GM21825 (cell line): ENCODE measurements at regions not wholly inside any gene's neighbourhood (a gene's known extent, or its start where the extent isn't known, plus 50 kb on each side); places are given as distances from the start of the nearest gene placed in this dataset.

Experiments used
- ATAC-seq: cut with Tn5 transposase; IDR thresholded peaks from one replicate; pipeline ENCODE4 v1.9.1; 2021; ENCODE audit warnings: mild to moderate bottlenecking, moderate library complexity; ENCODE audit not compliant: unreplicated experiment

DNA sequence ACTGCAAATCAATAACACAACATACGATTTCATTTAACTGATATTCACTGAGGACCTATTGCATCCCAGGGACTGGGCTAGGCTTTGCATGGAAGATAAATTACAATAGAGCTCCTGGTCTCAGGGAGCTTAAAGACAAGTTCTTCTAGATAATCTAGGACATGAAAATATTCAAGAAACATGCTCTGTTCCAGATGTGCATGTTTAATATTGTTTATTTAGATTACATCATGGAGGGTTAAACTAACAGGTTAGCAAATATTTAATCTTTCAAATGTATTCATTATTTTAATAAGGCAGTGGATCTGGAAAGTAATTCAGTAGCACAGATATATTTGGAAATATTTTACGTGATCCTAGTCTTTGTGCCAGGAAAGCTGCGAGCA is 2430.3 kb downstream of the PCDH7 start:
- no peak for ATAC-seq

DNA sequence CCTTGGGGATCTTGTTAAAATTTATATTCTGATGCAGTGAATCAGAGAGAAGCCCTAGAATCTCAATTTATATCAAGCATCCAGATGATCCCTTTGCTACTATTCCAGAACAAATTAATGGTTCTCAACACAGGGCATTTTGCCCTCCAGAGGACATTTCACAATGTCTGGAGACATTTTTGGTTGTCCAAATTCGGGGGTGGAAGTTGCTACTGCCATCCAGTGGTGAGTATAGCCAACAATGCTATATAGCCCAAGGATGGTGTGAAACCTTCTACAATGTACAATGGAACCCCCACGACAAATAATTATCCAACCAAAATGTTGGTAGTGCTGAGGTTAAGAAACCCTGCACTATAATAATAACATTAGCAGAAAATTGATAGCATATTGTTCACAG is 2440.0 kb downstream of the PCDH7 start:
- ATAC-seq: no peak

DNA sequence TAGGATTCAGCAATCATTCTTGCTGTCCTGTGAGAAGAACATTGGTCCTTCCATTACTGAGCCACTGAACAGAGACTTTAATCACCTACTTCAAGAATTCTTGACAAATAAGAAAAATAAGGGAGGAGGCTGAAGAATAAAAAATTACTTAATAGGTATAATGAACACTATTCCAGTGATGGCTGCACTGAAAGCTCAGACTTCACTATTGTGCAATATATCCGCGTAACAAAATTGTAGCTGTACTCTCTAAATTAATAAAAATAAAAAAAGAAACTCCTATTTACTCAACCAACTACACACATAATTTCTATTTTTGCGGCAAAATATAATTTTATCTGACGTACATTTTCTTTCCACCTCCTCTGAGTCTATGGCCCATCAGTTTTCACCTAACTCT is 2441.0 kb downstream of the PCDH7 start:
- ATAC-seq: no peak

DNA sequence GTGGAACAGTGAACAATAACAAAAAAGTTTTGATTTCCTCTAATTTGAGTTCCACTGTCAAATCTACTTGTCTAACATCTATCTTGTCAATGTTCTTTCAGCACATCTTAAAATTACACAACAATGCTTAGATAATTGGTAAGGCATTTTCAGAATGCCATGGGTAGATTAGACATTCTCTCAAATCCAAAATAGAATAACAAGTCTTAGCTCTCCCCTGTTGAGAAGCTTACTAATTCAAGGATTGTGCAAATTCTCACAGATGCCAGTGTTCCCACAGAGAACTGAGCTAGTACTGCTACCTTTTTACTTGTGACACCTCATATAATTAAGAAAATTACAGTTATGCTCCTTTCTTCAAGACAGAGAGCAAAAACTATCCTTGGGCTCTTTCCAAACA is 2442.0 kb downstream of the PCDH7 start:
- no peak for ATAC-seq

DNA sequence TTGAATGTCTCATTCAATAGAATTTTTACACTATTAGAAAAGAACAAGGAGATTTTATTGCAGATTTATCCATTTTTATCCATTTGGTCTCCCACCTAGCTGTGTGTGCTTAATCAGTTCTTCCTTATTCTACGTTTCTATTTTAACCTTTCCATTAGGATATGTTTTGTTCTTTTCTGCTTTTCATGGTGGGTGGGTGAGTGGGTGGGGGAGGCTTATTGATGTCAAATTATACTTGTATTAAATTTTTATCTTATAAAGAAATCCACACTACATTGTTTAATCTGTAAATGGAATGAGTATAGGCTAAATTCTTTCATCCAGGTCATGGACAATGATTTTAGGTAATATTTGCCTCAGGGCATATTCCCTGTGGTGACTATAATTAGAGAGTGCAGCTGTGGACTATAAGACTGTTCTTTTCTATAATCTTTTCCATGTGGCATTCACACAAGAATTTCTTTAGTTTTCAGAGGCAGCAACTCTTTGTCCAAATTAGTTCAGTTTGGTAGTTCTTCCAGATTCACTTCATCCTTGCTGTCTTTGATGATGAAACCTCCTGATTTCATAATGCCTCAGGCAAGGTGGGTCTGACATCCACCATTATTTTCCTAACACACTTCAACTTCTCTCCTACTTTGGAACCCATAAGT is 2451.8 kb downstream of the PCDH7 start:
- ATAC-seq: no peak

DNA sequence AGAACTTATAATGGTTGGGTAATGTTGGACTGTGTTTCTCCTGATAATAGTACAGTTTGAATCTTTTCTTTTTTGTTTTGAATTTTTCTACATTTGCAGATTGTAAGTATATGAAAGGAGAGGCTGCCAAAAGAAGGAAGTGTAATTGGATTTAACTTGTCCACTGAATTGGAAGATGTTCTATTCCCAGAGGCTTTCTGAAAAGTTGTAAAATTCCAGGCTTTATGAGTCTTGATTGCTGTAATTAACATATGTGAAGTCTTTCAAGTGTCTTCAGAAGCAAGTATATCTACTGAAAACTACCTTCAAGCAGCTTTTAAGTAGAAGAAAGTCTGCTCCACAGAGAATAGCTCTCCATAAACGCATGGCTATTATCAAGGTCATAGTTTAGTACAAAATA is 2456.4 kb downstream of the PCDH7 start:
- ATAC-seq: no peak

DNA sequence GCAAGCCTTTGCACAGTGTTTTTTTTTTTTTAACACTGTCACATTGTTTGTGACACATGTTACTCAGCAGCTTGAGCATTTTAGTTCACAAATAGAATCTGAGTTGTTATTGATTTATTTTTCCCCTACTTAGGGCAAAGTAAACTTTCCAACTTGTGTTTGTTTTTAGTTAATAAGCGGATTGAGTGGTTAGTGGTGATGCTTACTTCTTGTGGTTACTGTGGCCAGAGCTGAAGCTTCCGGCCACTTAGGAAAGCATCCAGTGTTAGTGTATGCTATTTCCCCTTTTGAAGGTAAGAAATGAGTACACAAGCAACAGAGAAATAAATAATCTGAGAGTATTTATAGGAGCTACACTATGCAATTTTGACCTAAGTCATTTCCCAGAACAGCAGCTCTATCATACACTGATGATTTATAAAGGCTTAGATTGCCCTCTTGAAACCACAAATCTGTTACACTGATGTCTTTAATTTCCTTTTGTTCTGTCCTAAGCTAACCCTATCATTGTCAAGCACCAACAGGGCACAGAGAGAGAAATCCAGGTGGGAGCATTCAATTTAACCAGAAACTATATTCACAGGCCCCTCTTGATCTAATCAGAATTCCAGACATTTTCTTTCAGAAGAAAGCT is 2464.6 kb downstream of the PCDH7 start:
- ATAC-seq: peak; percentile 96

DNA sequence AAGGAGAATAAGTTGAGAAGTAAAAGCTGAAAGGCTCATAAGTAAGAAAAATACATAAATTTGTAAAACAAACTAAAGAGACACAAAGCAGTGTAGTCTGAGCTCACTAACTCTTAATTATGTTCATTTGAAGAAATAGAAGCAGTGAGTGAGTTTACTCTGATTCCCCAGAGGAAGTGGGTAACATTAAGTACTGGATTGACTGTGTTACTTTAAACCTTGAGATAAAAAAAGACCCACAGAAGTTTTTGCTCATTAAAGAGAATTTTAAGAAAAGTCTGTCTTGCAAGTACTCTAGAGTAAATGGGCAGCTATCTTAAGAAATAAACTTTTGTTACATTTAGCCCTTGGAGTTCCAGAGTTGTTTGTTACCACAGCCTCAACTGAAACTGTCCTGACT is 2466.9 kb downstream of the PCDH7 start:
- ATAC-seq: peak; percentile 35

DNA sequence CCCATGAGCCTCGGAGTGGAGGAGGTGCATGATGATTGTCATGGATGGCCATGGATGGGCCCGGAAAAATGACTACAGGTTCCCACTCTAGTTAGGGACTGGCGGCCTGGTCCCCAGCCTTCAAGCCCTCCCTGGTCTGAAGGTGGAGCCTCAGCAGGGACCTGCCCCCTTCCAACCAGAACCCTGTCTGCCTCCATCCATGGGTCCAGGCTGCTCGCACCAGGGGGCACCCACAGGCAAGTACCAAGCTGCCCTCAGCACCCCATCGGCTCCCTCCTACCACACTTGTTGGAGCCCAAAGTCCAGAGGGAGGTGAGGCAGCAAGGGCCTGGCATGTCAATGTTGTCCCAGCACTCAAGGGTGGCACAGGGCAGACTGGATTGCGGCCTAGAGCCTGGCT is 2468.6 kb downstream of the PCDH7 start:
- ATAC-seq: no peak

DNA sequence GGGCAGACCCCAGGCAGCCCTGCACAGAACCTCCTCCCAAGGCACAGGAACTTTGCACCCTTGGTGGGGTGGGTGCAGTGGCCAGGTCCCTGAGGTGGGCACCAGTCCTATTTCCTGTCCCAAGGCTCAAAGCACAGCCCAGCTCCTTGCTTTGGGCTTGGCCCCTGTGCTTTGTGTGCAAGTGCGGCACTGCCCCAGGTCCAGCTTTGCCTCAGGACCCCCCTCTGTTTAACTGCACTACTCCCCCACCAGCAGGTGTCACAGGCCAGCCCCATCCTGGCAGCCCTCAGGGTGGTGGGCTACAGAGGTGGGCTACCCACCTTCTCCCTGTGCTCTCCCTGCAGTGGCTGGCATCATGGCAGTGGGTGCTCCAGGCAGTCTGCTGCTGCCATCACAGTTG is 2469.0 kb downstream of the PCDH7 start:
- ATAC-seq: no peak

DNA sequence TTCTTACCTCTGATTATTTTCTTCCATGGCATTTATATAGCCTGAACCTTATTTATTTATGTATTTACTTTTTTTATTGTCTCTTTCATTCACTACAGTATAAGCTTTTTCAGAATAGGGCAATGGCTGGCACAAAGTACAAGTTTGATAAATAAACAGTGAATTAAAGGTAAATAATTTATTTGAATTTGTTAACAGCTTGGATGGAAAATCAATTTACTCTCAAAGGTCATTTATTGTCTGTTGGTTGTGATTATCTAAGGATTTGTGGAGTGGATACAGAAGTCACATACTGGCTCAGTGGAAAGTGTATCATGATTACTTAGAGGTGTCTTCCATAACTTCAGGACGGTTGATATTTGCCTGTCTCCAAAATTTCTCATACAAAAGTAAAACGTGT is 2472.9 kb downstream of the PCDH7 start:
- no peak for ATAC-seq

DNA sequence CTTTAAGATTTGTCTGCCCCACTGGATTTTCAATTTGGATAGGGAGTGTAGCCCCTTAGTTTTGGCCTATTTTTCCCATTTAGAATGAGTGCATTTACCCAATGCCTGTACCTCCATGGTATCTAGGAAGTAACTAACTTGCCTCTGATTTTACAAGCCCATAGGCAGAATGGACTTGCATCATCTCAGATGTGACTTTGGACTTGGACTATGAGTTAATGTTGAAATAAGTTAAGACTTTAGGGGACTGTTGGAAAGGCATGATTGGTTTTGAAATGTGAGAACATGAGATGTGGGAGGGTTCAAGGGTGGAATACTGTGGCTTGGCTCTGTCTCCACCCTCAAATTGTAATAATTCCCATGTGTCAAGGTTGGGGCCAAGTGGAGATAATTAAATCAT is 2480.2 kb downstream of the PCDH7 start:
- ATAC-seq: no peak

DNA sequence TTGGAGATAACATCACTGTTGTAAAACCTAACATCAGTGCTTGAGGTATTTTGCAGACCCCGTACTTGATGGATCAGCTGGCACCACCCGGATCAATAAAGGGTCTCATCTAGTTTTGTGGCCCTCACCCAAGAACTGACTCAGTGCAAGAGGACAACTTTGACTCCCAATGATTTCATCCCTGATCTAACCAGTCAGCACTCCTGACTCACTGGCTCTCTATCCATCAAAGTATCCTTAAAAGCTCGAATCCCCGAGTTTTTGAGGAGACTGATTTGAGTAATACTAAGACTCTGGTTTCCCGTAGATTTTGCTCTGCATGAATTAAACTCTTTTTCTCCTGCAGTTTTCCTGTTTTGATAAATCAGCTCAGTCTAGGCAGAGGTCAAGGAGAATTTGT is 2498.1 kb downstream of the PCDH7 start:
- no peak for ATAC-seq

DNA sequence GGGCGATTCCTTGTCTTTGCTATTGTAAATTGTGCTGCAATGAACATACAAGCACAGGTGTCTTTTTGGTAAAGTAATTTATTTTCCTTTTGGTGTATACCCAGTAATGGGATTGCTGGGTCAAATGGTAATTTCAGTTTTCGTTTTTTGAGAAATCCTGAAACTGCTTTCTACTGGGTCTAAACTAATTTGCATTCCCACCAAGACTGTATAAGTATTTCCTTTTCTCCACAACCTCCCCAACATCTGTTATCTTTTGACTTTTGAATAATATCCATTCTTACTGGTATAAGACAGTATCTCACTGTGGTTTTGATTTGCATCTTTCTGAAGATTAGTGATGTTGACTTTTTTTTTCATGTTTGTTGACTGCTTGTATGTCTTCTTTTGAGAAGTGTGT is 2506.0 kb downstream of the PCDH7 start:
- no peak for ATAC-seq

DNA sequence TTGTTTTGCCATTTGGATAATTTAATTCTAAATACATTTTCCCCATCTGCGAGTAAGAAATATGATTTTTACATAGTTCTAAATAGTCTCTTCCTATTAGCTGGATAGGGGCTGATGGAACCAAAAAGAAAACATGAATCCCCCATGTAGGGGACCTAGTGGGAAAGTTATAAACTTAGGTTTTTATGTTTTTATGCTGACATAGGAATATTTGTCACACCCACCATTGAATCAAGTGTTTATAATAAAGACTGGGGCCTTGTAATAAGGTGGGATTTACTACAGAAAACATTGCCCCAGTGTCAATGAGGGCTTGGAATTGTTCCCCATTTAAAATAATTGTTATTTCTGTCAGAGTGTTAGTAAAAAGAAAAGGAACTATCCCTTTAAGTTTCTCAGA is 2506.6 kb downstream of the PCDH7 start:
- ATAC-seq: no peak

DNA sequence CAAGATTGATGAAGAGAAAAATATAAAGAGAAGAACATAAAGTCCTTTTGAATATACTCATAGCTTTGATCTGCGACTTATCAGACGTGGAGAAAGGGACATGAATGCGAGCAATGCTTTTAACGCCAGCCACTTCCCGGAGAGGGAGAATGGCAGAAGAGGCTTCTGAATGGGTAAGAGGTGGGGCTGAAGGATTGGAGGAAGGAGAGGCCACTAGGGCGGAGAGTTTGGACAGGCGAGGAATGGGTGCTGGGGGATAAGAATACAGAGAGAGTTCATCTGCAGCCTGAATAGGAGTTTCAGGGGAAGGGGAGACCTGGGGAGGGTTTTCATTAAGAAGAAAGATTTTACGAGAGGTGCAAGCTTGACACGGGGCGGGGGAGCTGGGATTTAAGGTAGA is 2534.9 kb downstream of the PCDH7 start:
- ATAC-seq: no peak

DNA sequence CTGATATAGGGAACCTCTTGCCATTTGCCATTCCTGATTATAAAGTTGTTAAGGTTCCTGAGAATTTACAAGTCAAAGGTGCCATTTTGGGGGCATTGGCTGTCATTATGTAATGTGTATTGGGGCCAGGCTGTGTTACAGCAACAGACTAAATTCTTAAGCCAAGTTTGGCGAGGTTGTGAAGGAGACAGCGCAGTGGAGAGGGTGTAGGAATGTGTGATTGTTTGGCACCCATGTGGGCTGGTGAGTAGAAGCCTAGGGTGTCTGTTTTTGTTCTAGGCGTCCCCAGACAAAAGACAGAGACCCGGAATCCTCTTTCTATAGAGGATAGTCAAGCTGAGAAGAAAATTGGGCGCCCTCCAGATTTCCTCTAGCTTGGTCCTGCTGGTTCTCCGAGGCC is 2535.3 kb downstream of the PCDH7 start:
- ATAC-seq: no peak

DNA sequence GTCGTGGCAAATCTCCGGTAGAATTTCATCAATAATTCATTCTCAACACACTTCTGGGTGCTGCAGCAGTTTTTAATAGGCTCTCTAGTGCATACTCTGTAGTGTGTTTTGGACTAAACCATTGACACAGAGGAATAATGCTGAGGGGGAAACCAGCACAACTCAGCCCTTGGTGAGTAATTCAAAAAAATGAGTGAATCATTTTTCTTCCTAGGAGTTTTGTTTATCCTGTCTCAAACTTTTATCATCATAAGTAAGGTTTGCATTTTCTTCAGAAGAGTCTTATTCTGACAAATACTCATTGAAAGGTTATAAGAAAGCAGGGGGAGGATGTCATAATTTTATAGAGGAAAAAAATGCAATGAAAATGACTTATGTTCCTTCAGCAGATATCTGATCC is 2542.7 kb downstream of the PCDH7 start:
- no peak for ATAC-seq

DNA sequence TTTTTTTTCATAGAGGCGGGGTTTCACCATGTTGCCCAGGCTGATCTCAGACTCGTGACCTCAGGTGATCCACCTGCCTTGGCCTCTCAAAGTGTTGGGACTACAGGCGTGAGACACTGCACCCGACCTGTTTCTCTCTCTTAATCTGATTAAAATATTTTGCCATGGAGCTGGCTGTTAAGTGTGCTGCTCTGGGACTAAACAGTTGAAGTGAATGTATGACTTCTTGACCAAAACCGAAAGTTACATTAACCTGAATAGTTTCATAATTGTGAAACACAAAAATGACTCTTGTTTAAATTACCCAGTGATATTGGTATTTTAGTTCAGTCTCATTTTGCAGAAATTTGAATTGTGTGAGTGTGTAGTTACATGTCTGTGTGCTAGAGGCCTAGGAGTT is 2548.6 kb downstream of the PCDH7 start:
- ATAC-seq: no peak

DNA sequence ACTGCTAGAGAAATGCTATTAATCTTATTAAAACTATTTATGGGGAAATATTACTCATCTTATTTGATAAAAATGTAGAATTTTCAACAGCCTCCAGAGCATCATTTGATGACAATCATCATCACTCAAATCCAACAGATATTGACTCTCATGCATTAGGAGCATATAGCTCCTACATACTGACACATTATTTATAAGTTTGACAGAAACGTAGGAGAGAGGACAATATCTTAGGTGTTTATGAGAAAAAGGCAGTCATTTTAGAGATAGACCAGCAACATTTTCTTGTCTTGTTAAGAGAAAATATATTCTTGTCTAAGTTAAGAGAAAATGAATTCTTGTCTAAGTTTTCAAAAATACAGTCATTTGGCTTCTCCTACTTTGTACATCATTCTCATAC is 2550.2 kb downstream of the PCDH7 start:
- no peak for ATAC-seq

DNA sequence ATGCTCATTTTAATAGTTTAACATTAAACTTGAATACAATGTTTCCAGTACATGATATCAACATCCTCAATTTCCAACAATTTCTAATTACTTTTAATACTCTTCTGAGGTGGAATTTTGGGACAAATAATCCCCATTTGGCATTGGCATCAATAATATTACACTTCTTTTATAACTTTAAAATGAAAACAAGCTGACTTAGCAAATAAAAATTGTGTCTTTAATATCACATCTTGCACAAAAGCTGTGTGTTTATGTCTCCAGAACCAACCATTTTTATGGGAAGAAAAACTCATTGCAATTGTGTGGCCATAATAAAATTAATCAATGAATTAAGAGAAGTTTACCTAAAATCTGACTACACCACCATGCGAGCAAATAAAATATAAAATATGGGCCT is 2552.6 kb downstream of the PCDH7 start:
- ATAC-seq: no peak

DNA sequence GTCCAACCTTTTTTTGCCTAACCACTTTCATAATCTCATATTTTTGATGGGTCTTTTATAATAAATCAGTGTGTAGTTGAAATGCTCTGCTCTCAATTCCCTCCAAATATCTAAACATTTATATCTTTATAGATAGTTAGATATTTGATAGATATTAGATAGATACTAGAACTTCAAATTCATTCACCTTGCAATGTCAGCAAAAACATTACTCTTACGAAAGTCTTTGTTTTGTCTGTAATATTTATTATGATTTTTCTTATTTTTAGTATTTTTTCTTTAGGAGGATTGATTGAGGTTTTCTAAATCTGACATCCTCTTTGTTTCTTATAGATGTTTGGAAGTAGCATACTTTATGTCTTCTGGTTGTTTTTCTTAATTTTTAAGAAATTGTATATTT is 2563.6 kb downstream of the PCDH7 start:
- ATAC-seq: no peak

DNA sequence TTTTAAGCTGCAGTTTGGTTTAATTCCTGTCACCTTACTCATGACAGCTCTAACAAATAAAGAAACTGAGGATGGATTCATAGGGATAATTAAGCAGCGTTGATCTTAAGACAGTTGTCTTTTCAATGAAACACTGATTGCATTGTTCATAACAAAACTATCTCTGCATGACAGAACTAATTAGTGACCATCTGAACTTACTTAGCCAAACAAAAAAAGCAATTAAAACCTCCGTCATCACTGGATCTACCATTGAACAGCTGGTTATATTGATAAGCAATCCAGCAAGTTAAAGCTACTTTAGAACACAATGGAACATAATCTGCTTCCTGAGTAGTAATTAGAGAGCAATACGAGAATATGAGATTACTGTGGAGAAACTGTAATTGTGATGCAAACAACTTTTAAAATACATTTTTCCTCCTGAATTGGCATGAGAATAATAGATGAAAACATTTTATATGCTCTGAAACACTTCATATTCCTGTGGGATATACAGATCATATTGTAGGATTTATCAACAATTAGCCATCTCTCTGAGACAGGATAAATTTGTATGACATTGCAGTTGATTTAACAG is 2576.8 kb downstream of the PCDH7 start:
- ATAC-seq: no peak
